Renal pelvis (tissue), 1 donor: ENCODE measurements at regions not wholly inside any gene's neighbourhood (a gene's known extent, or its start where the extent isn't known, plus 50 kb on each side); places are given as distances from the start of the nearest gene placed in this dataset.

Source experiments
- DNase-seq: peaks from one replicate; pipeline ENCODE4 v3.0.0-alpha.2; 2013

GRCh38 chr4:43782391-43782790 is 666.2 kb downstream of the KCTD8 start:
- DNase-seq, result no peak

GRCh38 chr4:43816116-43816515 is 632.5 kb downstream of the KCTD8 start:
- peak; percentile 4 for DNase-seq

- DNase-seq, result no peak
Measured at GRCh38 chr4:43822621-43823020, 626.0 kb downstream of the KCTD8 start.

- DNase-seq, result no peak
Measured at GRCh38 chr4:43835869-43836268, 612.7 kb downstream of the KCTD8 start.

DNA sequence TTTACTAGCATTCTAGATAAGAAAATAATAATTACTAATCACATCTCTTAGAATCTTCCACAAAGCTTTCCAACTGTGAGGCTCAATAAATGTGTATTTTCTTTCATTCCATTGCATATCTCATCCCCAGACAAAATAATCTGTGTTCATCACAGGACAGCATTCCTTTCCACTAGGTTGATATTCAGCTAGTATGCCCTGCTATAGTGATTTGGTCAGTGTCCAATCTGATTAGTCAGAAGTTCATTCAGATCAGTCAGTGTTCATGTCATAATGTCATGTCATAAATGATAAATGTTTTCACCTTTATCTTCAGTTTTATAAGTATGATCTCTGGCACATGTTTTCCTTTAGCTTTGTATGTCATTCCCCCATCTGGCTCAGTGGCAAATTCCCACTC is 611.4 kb downstream of the KCTD8 start:
- no peak for DNase-seq

- no peak for DNase-seq
Measured at GRCh38 chr4:43837604-43838003, 611.0 kb downstream of the KCTD8 start.

DNA sequence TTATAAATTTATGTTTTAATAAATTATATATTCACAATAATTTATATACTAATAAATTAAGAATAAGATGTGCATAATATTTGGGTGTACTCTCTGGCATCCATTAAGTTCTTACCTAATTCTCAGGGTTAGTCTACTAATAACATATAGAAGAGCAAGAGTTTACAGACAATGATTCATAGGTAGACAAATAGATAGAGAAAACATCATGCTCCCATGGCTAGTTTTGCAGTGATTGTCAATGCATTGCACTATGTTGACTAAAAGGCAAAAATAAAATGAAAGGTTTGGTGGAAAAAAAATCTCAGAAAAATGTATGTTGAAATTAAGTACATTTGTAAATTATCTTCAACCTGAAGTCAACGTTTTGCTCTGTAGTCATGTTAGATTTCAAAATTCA is 606.0 kb downstream of the KCTD8 start:
- no peak for DNase-seq

DNA sequence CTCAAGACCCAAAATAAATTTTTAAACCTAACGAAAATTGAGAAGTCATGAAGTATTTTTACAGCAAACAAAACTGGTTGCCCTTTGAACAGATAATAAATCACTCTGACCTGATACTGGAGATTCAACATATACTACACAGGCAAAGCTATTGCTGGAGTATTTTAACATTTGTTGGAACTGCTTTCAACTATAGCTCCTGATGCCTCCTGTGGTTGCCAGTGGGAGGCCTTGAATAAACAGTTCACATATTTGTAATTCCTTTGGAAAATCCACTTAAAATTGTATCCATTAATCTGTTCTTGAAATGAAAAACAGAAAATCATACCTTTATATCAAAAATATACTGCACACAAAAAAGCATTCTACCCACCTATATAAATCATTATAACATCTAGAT is 605.1 kb downstream of the KCTD8 start:
- no peak for DNase-seq

DNA sequence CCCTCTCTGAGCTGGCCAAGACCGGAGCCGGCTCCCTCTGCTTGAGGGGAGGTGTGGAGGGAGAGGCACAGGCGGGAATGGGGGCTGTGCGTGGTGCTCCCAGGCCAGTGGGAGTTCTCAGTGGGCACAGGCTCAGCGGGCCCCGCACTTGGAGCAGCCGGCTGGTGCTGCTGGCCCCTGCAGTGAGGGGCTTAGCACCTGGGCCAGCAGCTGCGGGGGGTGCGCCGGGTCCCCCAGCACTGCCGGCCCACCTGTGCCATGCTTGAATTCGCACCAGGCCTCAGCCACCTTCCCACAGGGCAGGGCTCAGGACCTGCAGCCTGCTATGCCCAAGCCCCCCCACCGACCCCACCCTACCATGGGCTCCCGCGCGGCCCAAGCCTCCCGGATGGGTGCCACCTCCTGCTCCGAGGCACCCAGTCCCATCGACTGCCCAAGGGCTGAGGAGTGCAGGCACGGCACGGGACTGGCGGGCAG is 602.5 kb downstream of the KCTD8 start:
- no peak for DNase-seq

- no peak for DNase-seq
Measured at GRCh38 chr4:43853565-43854264, 594.9 kb downstream of the KCTD8 start.

- DNase-seq, result no peak
Measured at GRCh38 chr4:43855283-43855682, 593.3 kb downstream of the KCTD8 start.

- no peak for DNase-seq
Measured at GRCh38 chr4:43864616-43865146, 583.9 kb downstream of the KCTD8 start.

DNA sequence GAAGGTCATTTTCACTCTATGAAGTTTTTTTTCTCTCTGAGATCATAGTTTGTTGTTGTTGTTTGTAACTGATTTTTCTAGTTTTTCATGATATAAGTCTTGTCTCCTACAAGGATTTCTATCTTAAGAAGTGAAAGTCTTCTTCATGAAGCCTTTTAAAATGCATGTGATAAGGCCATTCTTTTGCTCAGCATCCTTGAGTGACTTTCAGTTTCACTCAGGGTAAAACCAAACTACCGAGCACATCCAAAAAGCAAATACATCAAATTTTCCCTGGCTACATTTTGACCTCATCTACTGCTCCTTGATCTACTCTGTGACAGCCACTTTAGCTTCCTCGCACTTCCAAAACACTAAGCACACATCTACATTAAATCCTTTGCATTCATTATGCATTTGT is 580.7 kb downstream of the KCTD8 start:
- no peak for DNase-seq

DNA sequence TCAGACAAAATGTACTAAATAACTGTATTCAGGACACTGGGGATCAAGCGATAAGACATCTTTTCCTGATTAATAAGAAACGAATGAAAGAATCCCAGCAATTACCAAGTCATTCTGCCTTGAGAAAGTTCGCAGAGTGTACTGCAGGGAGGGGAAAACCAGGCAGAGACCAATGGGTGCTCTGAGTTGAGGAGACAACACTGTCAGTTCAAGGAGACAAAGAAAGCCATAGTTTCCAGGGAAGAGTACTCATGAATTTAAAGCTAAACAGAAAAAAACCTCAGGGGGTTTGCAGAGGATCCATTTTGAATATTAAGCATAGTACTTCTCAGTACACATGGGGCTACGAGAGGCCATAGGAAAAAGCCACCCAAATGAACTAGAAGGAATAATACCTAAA is 573.0 kb downstream of the KCTD8 start:
- DNase-seq, result no peak

GRCh38 chr4:43882470-43882869 is 566.1 kb downstream of the KCTD8 start:
- DNase-seq, result no peak

- DNase-seq, result no peak
Measured at GRCh38 chr4:43886196-43886595, 562.4 kb downstream of the KCTD8 start.

GRCh38 chr4:43898836-43899235 is 549.8 kb downstream of the KCTD8 start:
- no peak for DNase-seq

DNA sequence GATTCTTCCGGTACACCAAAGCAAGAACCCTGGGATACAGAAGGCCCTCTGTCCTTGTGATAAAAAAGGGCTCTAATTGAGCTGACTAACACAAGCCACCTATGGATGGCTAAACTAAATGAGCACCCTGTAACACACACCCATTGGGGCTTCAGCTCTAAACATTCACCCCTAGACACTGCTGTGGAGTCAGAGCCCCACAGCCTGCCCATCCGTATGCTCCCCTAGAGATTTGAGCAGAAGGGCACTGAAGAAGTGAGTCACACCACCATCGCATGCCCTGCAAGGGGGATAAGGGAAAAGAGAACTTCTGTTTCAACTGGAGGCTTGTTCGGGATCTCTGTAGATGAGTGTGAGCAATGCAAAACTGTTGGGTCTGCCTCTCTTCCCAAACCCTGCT is 545.2 kb downstream of the KCTD8 start:
- DNase-seq, result no peak

GRCh38 chr4:43918377-43918776 is 530.2 kb downstream of the KCTD8 start:
- DNase-seq, result no peak

GRCh38 chr4:43932448-43932847 is 516.2 kb downstream of the KCTD8 start:
- DNase-seq, result peak; percentile 2

GRCh38 chr4:43943998-43944397 is 504.6 kb downstream of the KCTD8 start:
- no peak for DNase-seq

- DNase-seq, result no peak
Measured at GRCh38 chr4:43959976-43960375, 488.6 kb downstream of the KCTD8 start.

DNA sequence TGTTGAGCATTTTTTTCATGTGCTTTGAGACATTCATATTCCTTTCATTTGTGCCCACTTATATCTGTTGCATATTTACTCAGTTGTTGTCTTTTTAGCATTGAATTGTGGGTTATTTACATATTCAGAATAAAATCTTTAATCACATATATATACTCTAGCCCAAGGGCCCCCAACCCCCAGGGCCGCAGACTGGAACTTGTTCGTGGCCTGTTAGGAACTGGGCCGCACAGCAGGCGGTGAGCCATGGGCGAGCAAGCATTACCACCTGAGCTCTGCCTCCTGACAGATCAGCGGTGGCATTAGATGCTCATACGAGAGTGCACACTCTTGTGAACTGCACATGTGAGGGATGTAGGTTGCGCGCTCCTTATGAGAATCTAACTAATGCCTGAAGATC is 480.6 kb downstream of the KCTD8 start:
- DNase-seq, result no peak

- DNase-seq, result no peak
Measured at GRCh38 chr4:43983610-43984009, 465.0 kb downstream of the KCTD8 start.
